ENCODE measurements at regions not wholly inside any gene's neighbourhood (a gene's known extent, or its start where the extent isn't known, plus 50 kb on each side); places are given as distances from the start of the nearest gene placed in this dataset.

DNA sequence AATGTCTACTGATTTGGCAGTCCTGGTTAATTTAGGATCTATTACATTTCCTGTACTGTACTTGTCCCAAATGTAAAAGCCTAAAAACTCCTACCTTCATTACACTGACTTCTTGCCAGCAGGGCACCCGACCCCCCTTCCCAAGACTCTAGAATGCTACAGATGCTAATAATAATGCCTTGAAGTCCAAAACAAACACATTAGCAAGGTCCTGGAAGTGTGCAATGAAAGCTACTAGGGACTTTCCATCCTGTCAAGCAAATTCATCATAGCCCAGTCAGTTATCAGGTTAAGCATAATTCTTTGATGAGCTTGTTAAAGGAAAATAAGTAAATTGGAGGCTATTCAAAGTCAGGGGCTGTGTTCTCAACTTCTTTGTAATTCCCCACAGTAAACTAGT lies 115.3 kb upstream of the RBBP8 start:
- TF ChIP-seq, protein P1, sequence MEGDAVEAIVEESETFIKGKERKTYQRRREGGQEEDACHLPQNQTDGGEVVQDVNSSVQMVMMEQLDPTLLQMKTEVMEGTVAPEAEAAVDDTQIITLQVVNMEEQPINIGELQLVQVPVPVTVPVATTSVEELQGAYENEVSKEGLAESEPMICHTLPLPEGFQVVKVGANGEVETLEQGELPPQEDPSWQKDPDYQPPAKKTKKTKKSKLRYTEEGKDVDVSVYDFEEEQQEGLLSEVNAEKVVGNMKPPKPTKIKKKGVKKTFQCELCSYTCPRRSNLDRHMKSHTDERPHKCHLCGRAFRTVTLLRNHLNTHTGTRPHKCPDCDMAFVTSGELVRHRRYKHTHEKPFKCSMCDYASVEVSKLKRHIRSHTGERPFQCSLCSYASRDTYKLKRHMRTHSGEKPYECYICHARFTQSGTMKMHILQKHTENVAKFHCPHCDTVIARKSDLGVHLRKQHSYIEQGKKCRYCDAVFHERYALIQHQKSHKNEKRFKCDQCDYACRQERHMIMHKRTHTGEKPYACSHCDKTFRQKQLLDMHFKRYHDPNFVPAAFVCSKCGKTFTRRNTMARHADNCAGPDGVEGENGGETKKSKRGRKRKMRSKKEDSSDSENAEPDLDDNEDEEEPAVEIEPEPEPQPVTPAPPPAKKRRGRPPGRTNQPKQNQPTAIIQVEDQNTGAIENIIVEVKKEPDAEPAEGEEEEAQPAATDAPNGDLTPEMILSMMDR (IDR thresholded peaks at IDR 0.05; ENCODE audit: insufficient read depth, low read length, missing control alignments) = no peak
- POLR2A ChIA-PET = no interaction called here
- no peak for DNase-seq (ENCODE audit: low read depth, low spot score)
- H3K4me3 ChIP-seq (ENCODE audit: low read depth, low read length) = no peak overlapping the region
- CTCF ChIA-PET = interaction anchor here (0.6 to 2.3 kb wide), 5 partner anchors 12 to 561 kb away, joined by 3 to 28 read pairs (median 3); no protein-coding TSS in a partner anchor

DNA sequence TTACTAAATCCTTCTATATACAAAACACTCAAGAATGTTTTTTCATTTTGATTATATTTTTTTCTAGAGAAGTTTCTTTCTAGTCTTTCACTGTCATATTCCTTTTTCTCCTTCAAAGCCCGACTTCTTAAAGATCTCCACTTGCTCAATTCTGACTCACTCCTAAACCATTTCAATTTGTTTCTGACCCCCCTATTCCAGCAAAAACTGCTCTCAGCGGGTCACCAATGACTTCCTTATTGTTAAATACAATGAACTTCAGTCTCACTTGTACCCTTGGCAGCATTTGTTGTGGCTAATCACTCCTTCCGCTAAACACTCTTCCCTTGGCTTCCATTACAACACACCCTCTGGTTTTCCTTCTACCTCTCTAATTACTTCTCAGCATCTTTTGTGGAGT lies 111.1 kb upstream of the RBBP8 start:
- TF ChIP-seq, protein P1 (IDR thresholded peaks at IDR 0.05; ENCODE audit: insufficient read depth, low read length, missing control alignments) = no peak
- ChIA-PET CTCF (interaction anchor here (1.0 to 2.3 kb wide), 4 partner anchors 8 to 590 kb away, joined by 3 to 13 read pairs (median 4); no protein-coding TSS in a partner anchor), POLR2A (no interaction called here)
- H3K4me3 ChIP-seq (ENCODE audit: low read depth, low read length) = no peak overlapping the region
- DNase-seq (ENCODE audit: low read depth, low spot score) = no peak

DNA sequence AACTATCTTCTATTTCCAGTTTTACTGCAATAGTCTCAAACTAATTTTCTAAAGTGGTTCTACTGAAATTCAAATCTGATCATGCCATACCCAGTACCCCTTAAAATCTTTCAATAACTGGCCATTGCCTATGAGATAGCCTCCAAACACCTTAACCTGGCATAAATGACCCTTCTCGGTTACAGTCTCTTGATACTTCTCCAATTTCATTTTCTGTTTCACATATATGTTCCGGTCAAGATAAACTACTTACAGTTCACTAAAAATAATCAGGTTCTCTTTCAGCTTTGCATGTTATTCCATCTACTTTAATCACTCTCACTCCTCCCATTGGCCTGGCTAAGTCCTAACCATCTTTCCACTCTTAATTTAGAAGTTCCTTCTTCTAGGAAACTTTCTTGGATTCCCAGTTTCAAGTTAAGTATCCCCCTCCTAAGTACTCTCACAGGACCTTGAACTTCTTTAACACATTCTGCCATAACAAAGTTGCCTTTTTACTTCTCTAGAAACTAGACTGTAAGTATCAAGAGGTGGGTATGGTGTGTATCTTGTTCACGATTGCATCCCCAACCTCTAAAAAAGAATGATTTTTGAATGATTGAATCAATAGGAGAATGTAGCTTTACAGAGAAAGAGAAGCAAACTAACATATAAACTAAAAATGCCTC lies 110.2 kb upstream of the RBBP8 start:
- CTCF ChIA-PET = interaction anchor here (1.1 to 2.3 kb wide), 2 partner anchors 9 to 160 kb away, joined by 4 to 13 read pairs; no protein-coding TSS in a partner anchor
- POLR2A ChIA-PET = no interaction called here
- TF ChIP-seq, protein P1 (IDR thresholded peaks at IDR 0.05; ENCODE audit: insufficient read depth, low read length, missing control alignments) = no peak
- no peak for DNase-seq (ENCODE audit: low read depth, low spot score)
- no peak overlapping the region for H3K4me3 ChIP-seq (ENCODE audit: low read depth, low read length)

DNA sequence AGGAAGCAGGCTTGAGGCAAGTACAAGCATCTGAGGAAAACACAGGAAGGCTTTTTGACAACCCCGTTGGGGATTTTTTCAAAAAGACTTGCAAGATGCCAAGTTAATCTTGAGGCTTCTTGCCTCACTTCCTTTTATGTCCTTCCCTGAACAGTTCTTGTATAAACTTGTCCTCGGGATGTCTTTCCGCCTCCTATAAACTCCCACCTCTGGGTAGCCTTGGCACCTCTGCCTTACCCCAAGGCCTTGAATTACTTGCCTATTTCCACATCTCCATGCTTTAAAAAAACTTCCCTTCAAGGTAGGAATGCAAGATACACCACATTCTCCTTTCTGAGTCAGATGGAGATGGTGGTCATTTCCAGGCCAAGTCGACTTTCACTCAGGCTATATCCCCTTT lies 106.4 kb upstream of the RBBP8 start:
- ChIA-PET CTCF (interaction anchor here (1.3 kb wide), 1 partner anchor 13 kb away, joined by 3 read pairs; no protein-coding TSS in a partner anchor), POLR2A (no interaction called here)
- no peak overlapping the region for H3K4me3 ChIP-seq (ENCODE audit: low read depth, low read length)
- DNase-seq (ENCODE audit: low read depth, low spot score) = no peak
- TF ChIP-seq, protein P1 (IDR thresholded peaks at IDR 0.05; ENCODE audit: insufficient read depth, low read length, missing control alignments) = no peak

DNA sequence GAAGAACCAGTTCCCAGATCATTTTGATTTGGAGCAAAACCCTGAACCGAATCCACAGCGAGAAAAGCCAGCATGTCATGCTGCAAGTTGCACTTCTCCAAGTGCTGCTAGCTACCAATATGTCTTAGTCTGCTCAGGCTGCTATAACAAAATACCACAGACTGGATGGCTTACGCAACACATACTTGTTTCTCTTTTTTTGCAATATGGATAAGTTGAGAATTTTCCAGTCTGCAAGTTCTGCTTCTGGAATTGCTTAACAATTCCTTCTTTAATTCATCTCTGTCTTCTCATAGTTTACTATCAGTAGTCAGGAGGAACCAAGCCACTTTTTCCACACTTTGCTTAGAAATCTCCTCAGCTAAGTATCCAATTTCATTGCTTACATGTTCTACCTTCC lies 105.9 kb upstream of the RBBP8 start:
- ChIA-PET CTCF (interaction anchor here (0.6 to 1.3 kb wide), 2 partner anchors 151 to 937 kb away, joined by 3 read pairs; no protein-coding TSS in a partner anchor), POLR2A (no interaction called here)
- H3K4me3 ChIP-seq (ENCODE audit: low read depth, low read length) = no peak overlapping the region
- no peak for DNase-seq (ENCODE audit: low read depth, low spot score)
- TF ChIP-seq, protein P1 (IDR thresholded peaks at IDR 0.05; ENCODE audit: insufficient read depth, low read length, missing control alignments) = no peak

DNA sequence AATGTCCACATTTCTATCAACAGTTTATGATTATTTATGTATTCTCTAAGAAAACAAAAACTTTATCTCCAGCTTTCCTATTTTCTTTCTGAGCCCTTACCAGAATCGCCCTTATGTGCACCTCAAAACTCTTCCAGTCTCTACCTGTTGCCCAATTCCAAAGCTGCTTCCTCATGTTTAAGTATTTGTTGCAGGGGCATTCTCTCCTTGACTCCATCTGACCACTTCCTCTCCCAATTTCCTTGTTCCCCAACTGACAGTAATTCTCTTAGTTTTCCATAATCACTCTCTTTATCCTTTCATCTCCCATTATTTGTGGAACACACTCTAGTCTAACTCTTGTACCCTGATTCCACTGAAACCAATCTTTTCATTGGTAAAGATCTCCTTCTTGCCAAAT lies 105.4 kb upstream of the RBBP8 start:
- POLR2A ChIA-PET = no interaction called here
- TF ChIP-seq, protein P1 (IDR thresholded peaks at IDR 0.05; ENCODE audit: insufficient read depth, low read length, missing control alignments) = no peak
- CTCF ChIA-PET = interaction anchor here (0.6 to 1.3 kb wide), 2 partner anchors 150 to 938 kb away, joined by 3 read pairs; no protein-coding TSS in a partner anchor
- DNase-seq (ENCODE audit: low read depth, low spot score) = no peak
- H3K4me3 ChIP-seq (ENCODE audit: low read depth, low read length) = no peak overlapping the region
